ENCODE measurements at regions not wholly inside any gene's neighbourhood (a gene's known extent, or its start where the extent isn't known, plus 50 kb on each side); places are given as distances from the start of the nearest gene placed in this dataset.

DNA sequence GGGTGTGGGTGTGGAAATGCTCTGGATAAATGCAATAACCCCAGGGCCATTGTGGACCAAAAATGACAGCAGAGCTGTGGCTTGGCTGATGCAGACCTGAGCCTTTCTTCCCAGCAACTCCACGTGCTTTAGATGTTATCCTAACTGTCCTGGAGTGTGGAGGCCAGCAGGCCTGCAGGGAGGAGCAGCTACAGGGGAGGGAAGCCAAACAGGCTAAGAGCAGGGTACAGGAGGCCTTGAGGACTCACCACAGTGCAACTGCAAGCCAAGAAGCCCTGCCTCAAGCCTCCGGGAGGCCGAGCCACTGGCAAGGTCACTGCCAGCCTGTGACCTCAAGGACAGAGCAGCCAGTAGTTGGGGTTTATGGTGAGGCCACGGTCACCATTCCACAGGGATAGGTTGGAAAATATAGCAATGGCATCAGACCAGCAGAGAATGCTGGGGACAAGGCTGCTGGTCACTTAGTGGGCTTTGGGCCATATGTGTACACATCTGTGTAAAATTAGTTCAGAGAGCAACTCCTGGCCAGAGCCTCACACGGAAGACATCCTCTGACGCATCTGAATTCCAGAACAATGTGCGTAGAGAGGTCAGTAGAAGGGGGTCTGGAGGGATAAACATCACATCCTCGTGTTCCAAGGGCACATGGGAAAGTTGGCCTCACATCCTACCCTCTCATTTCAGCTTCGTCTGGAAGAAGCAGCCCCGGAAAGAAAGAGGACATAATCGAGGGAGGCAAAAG lies 76.2 kb upstream of the UPP2 start:
- TF ChIP-seq, protein P1, sequence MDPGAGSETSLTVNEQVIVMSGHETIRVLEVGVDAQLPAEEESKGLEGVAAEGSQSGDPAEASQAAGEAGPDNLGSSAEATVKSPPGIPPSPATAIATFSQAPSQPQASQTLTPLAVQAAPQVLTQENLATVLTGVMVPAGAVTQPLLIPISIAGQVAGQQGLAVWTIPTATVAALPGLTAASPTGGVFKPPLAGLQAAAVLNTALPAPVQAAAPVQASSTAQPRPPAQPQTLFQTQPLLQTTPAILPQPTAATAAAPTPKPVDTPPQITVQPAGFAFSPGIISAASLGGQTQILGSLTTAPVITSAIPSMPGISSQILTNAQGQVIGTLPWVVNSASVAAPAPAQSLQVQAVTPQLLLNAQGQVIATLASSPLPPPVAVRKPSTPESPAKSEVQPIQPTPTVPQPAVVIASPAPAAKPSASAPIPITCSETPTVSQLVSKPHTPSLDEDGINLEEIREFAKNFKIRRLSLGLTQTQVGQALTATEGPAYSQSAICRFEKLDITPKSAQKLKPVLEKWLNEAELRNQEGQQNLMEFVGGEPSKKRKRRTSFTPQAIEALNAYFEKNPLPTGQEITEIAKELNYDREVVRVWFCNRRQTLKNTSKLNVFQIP (CRISPR knock-in tag; IDR thresholded peaks at IDR 0.05; ENCODE audit: borderline replicate concordance, low read depth), result no peak
- TF ChIP-seq ARNTL (CRISPR knock-in tag; IDR thresholded peaks at IDR 0.05; ENCODE audit: borderline replicate concordance, low read depth) (no peak), CSDC2 (CRISPR knock-in tag; IDR thresholded peaks at IDR 0.05) (no peak), ZNF70 (CRISPR knock-in tag; IDR thresholded peaks at IDR 0.05) (no peak), TCF4 (CRISPR knock-in tag; IDR thresholded peaks at IDR 0.05; ENCODE audit: borderline replicate concordance) (no peak), ESRRG (CRISPR knock-in tag; IDR thresholded peaks at IDR 0.05) (no peak), ZNF8 (CRISPR knock-in tag; IDR thresholded peaks at IDR 0.05) (no peak), OSR1 (CRISPR knock-in tag; IDR thresholded peaks at IDR 0.05) (no peak), ZC3H10 (CRISPR knock-in tag; IDR thresholded peaks at IDR 0.05) (no peak)
- TF ChIP-seq, protein P2, sequence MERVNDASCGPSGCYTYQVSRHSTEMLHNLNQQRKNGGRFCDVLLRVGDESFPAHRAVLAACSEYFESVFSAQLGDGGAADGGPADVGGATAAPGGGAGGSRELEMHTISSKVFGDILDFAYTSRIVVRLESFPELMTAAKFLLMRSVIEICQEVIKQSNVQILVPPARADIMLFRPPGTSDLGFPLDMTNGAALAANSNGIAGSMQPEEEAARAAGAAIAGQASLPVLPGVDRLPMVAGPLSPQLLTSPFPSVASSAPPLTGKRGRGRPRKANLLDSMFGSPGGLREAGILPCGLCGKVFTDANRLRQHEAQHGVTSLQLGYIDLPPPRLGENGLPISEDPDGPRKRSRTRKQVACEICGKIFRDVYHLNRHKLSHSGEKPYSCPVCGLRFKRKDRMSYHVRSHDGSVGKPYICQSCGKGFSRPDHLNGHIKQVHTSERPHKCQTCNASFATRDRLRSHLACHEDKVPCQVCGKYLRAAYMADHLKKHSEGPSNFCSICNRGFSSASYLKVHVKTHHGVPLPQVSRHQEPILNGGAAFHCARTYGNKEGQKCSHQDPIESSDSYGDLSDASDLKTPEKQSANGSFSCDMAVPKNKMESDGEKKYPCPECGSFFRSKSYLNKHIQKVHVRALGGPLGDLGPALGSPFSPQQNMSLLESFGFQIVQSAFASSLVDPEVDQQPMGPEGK (CRISPR knock-in tag; IDR thresholded peaks at IDR 0.05; ENCODE audit: borderline replicate concordance), result no peak
- TF ChIP-seq, protein P3, sequence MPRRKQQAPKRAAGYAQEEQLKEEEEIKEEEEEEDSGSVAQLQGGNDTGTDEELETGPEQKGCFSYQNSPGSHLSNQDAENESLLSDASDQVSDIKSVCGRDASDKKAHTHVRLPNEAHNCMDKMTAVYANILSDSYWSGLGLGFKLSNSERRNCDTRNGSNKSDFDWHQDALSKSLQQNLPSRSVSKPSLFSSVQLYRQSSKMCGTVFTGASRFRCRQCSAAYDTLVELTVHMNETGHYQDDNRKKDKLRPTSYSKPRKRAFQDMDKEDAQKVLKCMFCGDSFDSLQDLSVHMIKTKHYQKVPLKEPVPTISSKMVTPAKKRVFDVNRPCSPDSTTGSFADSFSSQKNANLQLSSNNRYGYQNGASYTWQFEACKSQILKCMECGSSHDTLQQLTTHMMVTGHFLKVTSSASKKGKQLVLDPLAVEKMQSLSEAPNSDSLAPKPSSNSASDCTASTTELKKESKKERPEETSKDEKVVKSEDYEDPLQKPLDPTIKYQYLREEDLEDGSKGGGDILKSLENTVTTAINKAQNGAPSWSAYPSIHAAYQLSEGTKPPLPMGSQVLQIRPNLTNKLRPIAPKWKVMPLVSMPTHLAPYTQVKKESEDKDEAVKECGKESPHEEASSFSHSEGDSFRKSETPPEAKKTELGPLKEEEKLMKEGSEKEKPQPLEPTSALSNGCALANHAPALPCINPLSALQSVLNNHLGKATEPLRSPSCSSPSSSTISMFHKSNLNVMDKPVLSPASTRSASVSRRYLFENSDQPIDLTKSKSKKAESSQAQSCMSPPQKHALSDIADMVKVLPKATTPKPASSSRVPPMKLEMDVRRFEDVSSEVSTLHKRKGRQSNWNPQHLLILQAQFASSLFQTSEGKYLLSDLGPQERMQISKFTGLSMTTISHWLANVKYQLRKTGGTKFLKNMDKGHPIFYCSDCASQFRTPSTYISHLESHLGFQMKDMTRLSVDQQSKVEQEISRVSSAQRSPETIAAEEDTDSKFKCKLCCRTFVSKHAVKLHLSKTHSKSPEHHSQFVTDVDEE (CRISPR knock-in tag; IDR thresholded peaks at IDR 0.05), result no peak
- peak; percentile 40; the same call in 2 of the 3 replicates for ATAC-seq

DNA sequence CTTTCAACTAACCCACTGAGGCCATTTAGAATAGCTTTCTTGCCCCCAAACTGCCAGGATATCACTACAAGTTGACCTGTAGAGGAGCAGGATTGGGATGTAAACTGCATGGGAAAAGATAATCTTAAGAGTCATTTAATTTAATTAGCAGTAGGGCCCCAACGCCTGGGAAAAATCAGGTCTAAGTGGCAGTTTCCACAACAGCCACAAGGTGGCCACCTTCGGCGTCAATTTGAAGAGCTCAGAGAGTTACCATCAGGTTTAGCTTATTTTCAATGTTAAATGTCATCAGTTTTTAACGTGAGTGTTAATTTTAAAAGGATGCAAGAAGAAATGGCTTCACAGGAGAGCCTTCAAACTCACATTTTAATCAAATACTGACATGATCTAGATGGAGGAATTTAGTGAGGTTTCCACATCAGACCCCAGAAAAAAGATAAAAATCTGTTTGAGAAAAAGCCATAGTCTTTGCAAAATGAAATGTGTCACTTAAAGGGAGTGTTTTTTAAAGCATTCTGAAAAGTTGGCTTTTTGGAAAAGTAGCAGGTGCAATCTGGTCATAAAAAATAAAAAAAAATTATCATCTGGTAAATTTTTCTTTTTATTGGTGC lies 77.3 kb upstream of the UPP2 start:
- ATAC-seq, result peak; percentile 93
- TF ChIP-seq ZFP3 (CRISPR knock-in tag; IDR thresholded peaks at IDR 0.05), result peak; percentile 52; the same call in 1 of the 2 replicates
- TF ChIP-seq, protein P4, sequence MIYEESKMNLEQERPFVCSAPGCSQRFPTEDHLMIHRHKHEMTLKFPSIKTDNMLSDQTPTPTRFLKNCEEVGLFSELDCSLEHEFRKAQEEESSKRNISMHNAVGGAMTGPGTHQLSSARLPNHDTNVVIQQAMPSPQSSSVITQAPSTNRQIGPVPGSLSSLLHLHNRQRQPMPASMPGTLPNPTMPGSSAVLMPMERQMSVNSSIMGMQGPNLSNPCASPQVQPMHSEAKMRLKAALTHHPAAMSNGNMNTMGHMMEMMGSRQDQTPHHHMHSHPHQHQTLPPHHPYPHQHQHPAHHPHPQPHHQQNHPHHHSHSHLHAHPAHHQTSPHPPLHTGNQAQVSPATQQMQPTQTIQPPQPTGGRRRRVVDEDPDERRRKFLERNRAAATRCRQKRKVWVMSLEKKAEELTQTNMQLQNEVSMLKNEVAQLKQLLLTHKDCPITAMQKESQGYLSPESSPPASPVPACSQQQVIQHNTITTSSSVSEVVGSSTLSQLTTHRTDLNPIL (CRISPR knock-in tag; IDR thresholded peaks at IDR 0.05; ENCODE audit: low read depth), result no peak

DNA sequence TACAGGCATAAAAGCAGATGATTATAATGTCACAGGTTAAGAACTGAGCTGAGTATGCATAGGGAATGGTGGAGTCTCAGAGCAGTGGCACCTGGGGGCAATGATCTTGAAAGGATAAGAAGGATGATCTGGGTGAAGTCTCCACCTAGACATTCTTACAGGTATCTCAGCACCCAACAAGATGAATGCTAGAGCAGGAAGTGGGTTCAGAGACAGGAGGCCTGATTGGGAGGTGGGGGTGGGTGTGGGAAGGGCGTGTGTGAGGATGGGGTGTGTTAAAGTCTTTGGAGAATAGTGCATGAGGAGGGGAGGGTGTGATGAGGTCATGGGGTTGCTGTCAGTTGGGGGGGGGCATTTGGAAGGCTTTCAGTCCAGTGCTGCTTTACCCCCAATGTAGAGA lies 78.8 kb upstream of the UPP2 start:
- TF ChIP-seq PPARA (CRISPR knock-in tag; IDR thresholded peaks at IDR 0.05; ENCODE audit: borderline replicate concordance), result no peak
- no peak for ATAC-seq

DNA sequence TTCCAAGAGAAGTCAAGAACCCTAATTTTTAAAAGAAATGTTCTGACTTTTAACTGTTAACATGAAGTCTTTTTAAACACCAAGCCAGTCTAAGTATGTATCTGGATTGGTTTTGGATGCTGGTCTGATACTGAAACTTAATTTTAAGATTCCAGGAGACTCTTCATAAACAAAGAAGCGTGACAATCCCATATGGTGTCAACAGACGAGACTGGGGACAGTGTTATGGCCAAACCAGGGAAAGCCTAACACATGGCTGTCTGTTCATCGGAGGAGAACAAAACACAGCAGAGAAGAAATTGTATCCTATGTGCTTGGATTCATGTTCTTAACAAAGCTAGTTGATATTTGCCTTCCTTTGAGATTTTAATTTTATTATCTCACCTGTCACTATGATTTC lies 80.5 kb upstream of the UPP2 start:
- no peak for ATAC-seq
- TF ChIP-seq SNAI2 (CRISPR knock-in tag; IDR thresholded peaks at IDR 0.05) (no peak), CSDC2 (CRISPR knock-in tag; IDR thresholded peaks at IDR 0.05) (no peak), ZNF565 (CRISPR knock-in tag; conservative IDR thresholded peaks at IDR 0.05; ENCODE audit: low read depth) (no peak), TOX (CRISPR knock-in tag; IDR thresholded peaks at IDR 0.05; ENCODE audit: borderline replicate concordance) (no peak), ZFP3 (CRISPR knock-in tag; IDR thresholded peaks at IDR 0.05) (no peak)
- TF ChIP-seq, protein P4 (CRISPR knock-in tag; IDR thresholded peaks at IDR 0.05; ENCODE audit: low read depth), result no peak
- TF ChIP-seq, protein P3 (CRISPR knock-in tag; IDR thresholded peaks at IDR 0.05), result no peak
